WERI-Rb-1 (cell line): ENCODE measurements at regions not wholly inside any gene's neighbourhood (a gene's known extent, or its start where the extent isn't known, plus 50 kb on each side); places are given as distances from the start of the nearest gene placed in this dataset.

ENCODE experiments used
- DNase-seq: peaks from one replicate; pipeline ENCODE4 v3.0.0-alpha.2; 2020
- H3K27ac ChIP-seq: fragments of 250-450 bp; sonication (Bioruptor Pico); 2 replicates; pipeline ENCODE4 v1.5.1; 2020; ENCODE audit warnings: mild to moderate bottlenecking, moderate library complexity
- H3K27me3 ChIP-seq: fragments of 250-450 bp; sonication (Bioruptor Pico); 2 replicates; pipeline ENCODE4 v1.5.1; 2021; ENCODE audit warnings: mild to moderate bottlenecking, low read depth, moderate library complexity; ENCODE audit not compliant: insufficient read depth, severe bottlenecking
- H3K36me3 ChIP-seq: fragments of 250-450 bp; sonication (Bioruptor Pico); 2 replicates; pipeline ENCODE4 v1.5.1; 2020; ENCODE audit warnings: mild to moderate bottlenecking, moderate library complexity
- H3K4me3 ChIP-seq: 2 replicates; pipeline ENCODE4 v1.5.1; 2011; ENCODE audit warnings: low read depth, mild to moderate bottlenecking, control low read depth, low read length
- H3K9me3 ChIP-seq: fragments of 250-450 bp; sonication (Bioruptor Pico); 2 replicates; pipeline ENCODE4 v1.5.1; 2021; ENCODE audit warnings: mild to moderate bottlenecking, moderate library complexity; ENCODE audit not compliant: severe bottlenecking
- CTCF ChIP-seq: IDR thresholded peaks from 2 replicates; pipeline ENCODE4 v1.5.1; 2011; ENCODE audit warnings: low read depth, mild to moderate bottlenecking, control low read depth, inconsistent platforms, low read length

GRCh38 chr5:39980056-39980455 lies 555.3 kb upstream of the DAB2 start:
- H3K4me3 ChIP-seq, result no peak overlapping the region
- H3K27me3 ChIP-seq, result no peaks in the 10 kb centered on the region
- H3K36me3 ChIP-seq, result no peaks in the 10 kb centered on the region
- no peak for DNase-seq
- no peak overlapping the region for H3K27ac ChIP-seq
- TF ChIP-seq CTCF, result no peak
- H3K9me3 ChIP-seq, result no peaks in the 10 kb centered on the region

DNA sequence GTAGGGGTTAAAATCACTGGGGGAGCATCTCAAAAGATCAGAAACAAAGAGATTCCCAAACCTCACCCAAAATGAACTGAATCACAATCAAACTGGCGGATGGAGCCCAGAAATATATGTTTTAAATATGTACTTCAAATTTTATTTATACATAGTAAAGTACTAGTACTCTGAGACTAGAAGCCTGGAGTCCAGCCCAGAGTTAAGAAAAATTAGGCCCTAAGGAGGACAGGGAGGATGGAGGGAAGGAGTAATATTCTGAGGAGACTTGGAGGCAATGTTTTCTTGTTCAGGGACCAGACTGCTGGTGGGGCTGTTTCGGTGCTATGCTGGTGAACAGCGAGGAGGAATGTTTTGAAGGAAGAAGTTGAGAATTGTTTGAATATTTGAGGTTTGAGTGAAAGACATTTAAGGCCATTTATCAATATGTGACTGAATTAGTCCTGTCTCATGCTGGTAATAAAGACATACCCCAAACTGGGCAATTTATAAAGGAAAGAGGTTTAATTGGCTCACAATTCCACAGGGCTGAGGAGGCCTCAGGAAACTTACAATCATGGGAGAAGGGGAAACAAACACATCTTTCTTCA lies 552.4 kb upstream of the DAB2 start:
- no peaks in the 10 kb centered on the region for H3K27me3 ChIP-seq
- no peak overlapping the region for H3K4me3 ChIP-seq
- no peak for TF ChIP-seq CTCF
- no peaks in the 10 kb centered on the region for H3K36me3 ChIP-seq
- no peaks in the 10 kb centered on the region for H3K9me3 ChIP-seq
- no peak overlapping the region for H3K27ac ChIP-seq
- no peak for DNase-seq

DNA sequence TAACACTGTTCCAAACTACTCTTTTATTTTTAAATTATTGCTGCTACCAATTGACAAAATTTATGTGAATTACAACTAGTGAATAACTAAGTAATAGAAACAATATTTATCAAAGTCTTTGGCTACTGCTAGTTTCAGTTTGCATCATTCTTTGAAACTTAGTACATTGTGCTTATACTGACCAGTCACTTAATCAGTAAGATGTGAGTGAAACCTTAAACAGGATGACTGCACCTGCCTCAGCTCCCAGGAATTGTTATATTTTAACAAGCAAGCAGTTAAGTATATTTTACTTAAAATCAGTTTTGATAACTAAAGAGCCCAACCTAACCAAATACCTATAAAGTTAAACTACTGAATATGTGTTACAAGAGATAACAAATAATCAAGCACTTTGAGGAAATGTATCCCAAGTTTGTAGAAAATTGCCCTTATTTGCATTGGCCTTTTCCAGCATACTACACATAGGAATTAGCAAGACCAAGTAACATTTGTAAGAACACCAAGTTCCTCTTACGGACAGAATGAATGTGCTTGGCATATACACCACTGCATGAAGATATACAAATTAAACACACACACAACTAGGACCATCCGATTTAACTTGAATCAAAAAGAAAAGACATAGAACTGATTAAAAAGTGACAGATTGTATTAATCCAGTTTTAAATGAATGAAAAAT lies 545.5 kb upstream of the DAB2 start:
- Histone ChIP-seq H3K27me3 (no peaks in the 10 kb centered on the region), H3K27ac (no peak overlapping the region)

GRCh38 chr5:39968381-39968780 lies 543.6 kb upstream of the DAB2 start:
- no peak for DNase-seq
- H3K4me3 ChIP-seq, result no peak overlapping the region
- no peak for TF ChIP-seq CTCF
- no peaks in the 10 kb centered on the region for H3K9me3 ChIP-seq
- no peaks in the 10 kb centered on the region for H3K27me3 ChIP-seq
- no peak overlapping the region for H3K27ac ChIP-seq
- H3K36me3 ChIP-seq, result no peaks in the 10 kb centered on the region

More for the DNA sequence above, 545.5 kb upstream of the DAB2 start:
- no peak overlapping the region for H3K4me3 ChIP-seq
- no peaks in the 10 kb centered on the region for H3K36me3 ChIP-seq
- TF ChIP-seq CTCF, result no peak
- no peak for DNase-seq
- no peaks in the 10 kb centered on the region for H3K9me3 ChIP-seq

GRCh38 chr5:39955156-39955555 lies 530.4 kb upstream of the DAB2 start:
- no peaks in the 10 kb centered on the region for H3K36me3 ChIP-seq
- H3K4me3 ChIP-seq, result no peak overlapping the region
- DNase-seq, result no peak
- no peak for TF ChIP-seq CTCF
- H3K27me3 ChIP-seq, result no peaks in the 10 kb centered on the region
- no peak overlapping the region for H3K27ac ChIP-seq
- no peaks in the 10 kb centered on the region for H3K9me3 ChIP-seq

GRCh38 chr5:39951070-39951469 lies 526.3 kb upstream of the DAB2 start:
- no peak for TF ChIP-seq CTCF
- Histone ChIP-seq H3K36me3 (no peaks in the 10 kb centered on the region), H3K27me3 (no peaks in the 10 kb centered on the region), H3K4me3 (no peak overlapping the region), H3K27ac (no peak overlapping the region), H3K9me3 (no peaks in the 10 kb centered on the region)
- DNase-seq, result no peak
